ENCODE measurements at regions not wholly inside any gene's neighbourhood (a gene's known extent, or its start where the extent isn't known, plus 50 kb on each side); places are given as distances from the start of the nearest gene placed in this dataset.

- TF ChIP-seq SIN3A (IDR thresholded peaks at IDR 0.05; ENCODE audit: low read depth) (no peak), MAX (IDR thresholded peaks at IDR 0.05) (no peak), JUND (IDR thresholded peaks at IDR 0.05) (no peak), EZH2phosphoT487 (IDR thresholded peaks at IDR 0.05; ENCODE audit: borderline replicate concordance) (no peak), CTCF (IDR thresholded peaks at IDR 0.05 in 2 of 3, conservative IDR thresholded peaks at IDR 0.05 in 1 of 3; ENCODE audit: borderline replicate concordance in 1 of 3, insufficient read depth in 1 of 3, low read depth in 2 of 3, low read length in 2 of 3) (no peak), EZH2 (IDR thresholded peaks at IDR 0.05) (no peak), ZNF274 (IDR thresholded peaks at IDR 0.05; ENCODE audit: low read depth, low read length) (no peak), RAD21 (IDR thresholded peaks at IDR 0.05; ENCODE audit: low read depth) (no peak), POLR2AphosphoS5 (IDR thresholded peaks at IDR 0.05; ENCODE audit: low read depth, low read length) (no peak), POLR2A (IDR thresholded peaks at IDR 0.05; ENCODE audit: borderline replicate concordance, extremely low read depth, insufficient read depth, insufficient read length) (no peak), ATF3 (IDR thresholded peaks at IDR 0.05) (no peak)
These were observed 289.7 kb upstream of the FSHR start for GRCh38 chr2:49444005-49444404.
